ENCODE measurements at regions not wholly inside any gene's neighbourhood (a gene's known extent, or its start where the extent isn't known, plus 50 kb on each side); places are given as distances from the start of the nearest gene placed in this dataset.
"Not testable (repeated sequence)": the region's sequence is repeated elsewhere in the genome, so short reads cannot be mapped to it uniquely, and the experiment has no call there.

DNA sequence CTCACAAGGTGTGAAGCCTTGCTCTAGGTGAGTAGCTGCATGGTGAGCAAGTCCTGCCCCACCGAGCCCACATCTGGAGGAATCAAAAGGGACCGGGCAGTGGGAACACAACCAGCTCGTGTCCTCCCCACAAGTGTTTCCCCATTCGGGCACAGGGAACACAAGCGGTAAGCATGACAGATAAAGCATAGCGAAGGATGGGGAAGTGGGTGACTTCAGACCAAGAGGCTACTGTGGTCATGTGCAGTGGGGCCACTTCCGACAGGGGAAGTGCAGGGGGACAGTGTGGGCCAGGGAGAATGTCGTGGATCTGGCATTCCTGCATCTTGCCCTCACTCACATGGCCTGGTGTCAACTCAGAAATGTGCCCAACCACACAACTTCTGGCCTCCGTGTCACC is 306.2 kb downstream of the FAM72C start:
- Histone ChIP-seq H3K4me3 (replicated peaks in 1 of 2; ENCODE audit: low read depth in 1 of 2, low read length in 2 of 2) (no peak overlapping the region), H4K20me1 (ENCODE audit: insufficient read depth) (no peaks in the 10 kb centered on the region), H3K36me3 (ENCODE audit: control insufficient read depth in 1 of 2, insufficient read depth in 2 of 2, low read length in 2 of 2) (no peaks in the 10 kb centered on the region), H3K79me2 (ENCODE audit: insufficient read depth, low read length) (no peaks in the 10 kb centered on the region), H3K9me3 (ENCODE audit: control insufficient read depth in 1 of 2, insufficient read depth in 1 of 2, low read depth in 1 of 2, low read length in 2 of 2) (no peaks in the 10 kb centered on the region), H3K4me1 (ENCODE audit: control insufficient read depth in 1 of 2, insufficient read depth in 2 of 2, low read length in 2 of 2) (no peaks in the 10 kb centered on the region), H3K9me2 (ENCODE audit: insufficient read depth) (no peaks in the 10 kb centered on the region), H3K9ac (ENCODE audit: low read length) (no peak overlapping the region), H3K27ac (ENCODE audit: low read depth, low read length) (no peak overlapping the region), H3K27me3 (ENCODE audit: insufficient read depth, low read length) (peaks cover 20% of the 10 kb centered on the region; the same call in 1 of the 2 replicates), H3K4me2 (ENCODE audit: low read length) (no peak overlapping the region), H2AFZ (ENCODE audit: low read depth, low read length, poor library complexity, severe bottlenecking) (no peak overlapping the region)
- intact Hi-C loops (cut with micrococcal nuclease) = no loop called here
- ATAC-seq (no peak), DNase-seq (ENCODE audit: low read depth, low spot score) (no peak)
- TF ChIP-seq, protein P1, sequence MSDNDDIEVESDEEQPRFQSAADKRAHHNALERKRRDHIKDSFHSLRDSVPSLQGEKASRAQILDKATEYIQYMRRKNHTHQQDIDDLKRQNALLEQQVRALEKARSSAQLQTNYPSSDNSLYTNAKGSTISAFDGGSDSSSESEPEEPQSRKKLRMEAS (IDR thresholded peaks at IDR 0.05) = no peak
- no peak for TF ChIP-seq JUND (IDR thresholded peaks at IDR 0.05)
- no peak for TF ChIP-seq SIN3A (IDR thresholded peaks at IDR 0.05; ENCODE audit: low read depth)
- no peak for TF ChIP-seq ELF1 (IDR thresholded peaks at IDR 0.05; ENCODE audit: borderline replicate concordance, low read depth)
- TF ChIP-seq EGR1 (IDR thresholded peaks at IDR 0.05; ENCODE audit: low read depth) = no peak
- no peak for TF ChIP-seq TCF7L2 (IDR thresholded peaks at IDR 0.05; ENCODE audit: borderline replicate concordance, extremely low read depth, insufficient read depth, insufficient read length)
- no peak for TF ChIP-seq YY1 (IDR thresholded peaks at IDR 0.05; ENCODE audit: extremely low read depth, insufficient replicate concordance, low read depth, low read length)
- TF ChIP-seq, protein P2, sequence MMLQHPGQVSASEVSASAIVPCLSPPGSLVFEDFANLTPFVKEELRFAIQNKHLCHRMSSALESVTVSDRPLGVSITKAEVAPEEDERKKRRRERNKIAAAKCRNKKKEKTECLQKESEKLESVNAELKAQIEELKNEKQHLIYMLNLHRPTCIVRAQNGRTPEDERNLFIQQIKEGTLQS (IDR thresholded peaks at IDR 0.05) = no peak
- CTCF ChIA-PET = no interaction called here
- BruUV-seq (replicated peaks) = no TSS peak
- RAD21 ChIA-PET (ENCODE audit: low non-redundant PET in 1 of 2, low total read pairs in 2 of 2, uncharacterized antibody in 2 of 2, unreplicated experiment in 2 of 2) = no interaction called here
- POLR2A ChIA-PET = no interaction called here

DNA sequence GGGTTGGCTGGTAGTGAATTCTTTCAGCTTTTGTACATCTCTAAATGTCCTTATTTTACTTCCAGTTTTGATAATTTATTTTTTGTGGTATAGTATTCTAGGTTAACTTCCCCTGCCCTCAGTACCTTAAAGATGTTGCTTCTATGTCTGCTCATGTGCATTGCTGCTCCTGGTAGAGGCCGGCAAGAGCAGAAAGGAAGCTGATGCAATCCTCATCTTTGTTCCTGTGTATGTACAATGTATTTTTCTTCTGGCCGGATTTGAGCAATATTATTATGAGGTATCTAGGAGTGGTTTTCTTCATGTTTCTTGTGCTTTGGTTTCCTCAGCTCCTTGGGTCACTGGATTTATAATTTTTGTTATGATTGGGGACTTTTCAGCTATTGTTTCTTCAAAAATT is 308.7 kb downstream of the FAM72C start:
- POLR2A ChIA-PET; H3K79me2 ChIP-seq (ENCODE audit: insufficient read depth, low read length); H4K20me1 ChIP-seq (ENCODE audit: insufficient read depth); H3K4me2 ChIP-seq (ENCODE audit: low read length); H3K27ac ChIP-seq (ENCODE audit: low read depth, low read length); intact Hi-C loops (cut with micrococcal nuclease); H2AFZ ChIP-seq (ENCODE audit: low read depth, low read length, poor library complexity, severe bottlenecking); H3K9me2 ChIP-seq (ENCODE audit: insufficient read depth); H3K4me3 ChIP-seq (replicated peaks in 1 of 2; ENCODE audit: low read depth in 1 of 2, low read length in 2 of 2); ATAC-seq; H3K9ac ChIP-seq (ENCODE audit: low read length); BruUV-seq (replicated peaks); H3K9me3 ChIP-seq (ENCODE audit: control insufficient read depth in 1 of 2, insufficient read depth in 1 of 2, low read depth in 1 of 2, low read length in 2 of 2); H3K4me1 ChIP-seq (ENCODE audit: control insufficient read depth in 1 of 2, insufficient read depth in 2 of 2, low read length in 2 of 2); RAD21 ChIA-PET (ENCODE audit: low non-redundant PET in 1 of 2, low total read pairs in 2 of 2, uncharacterized antibody in 2 of 2, unreplicated experiment in 2 of 2); DNase-seq (ENCODE audit: low read depth, low spot score); CTCF ChIA-PET; H3K36me3 ChIP-seq (ENCODE audit: control insufficient read depth in 1 of 2, insufficient read depth in 2 of 2, low read length in 2 of 2): not testable (repeated sequence)
- H3K27me3 ChIP-seq (ENCODE audit: insufficient read depth, low read length) = peaks cover 15% of the 10 kb centered on the region; the same call in 1 of the 2 replicates

Measured in HCT116 (cell line).